ENCODE measurements at regions not wholly inside any gene's neighbourhood (a gene's known extent, or its start where the extent isn't known, plus 50 kb on each side); places are given as distances from the start of the nearest gene placed in this dataset.
"Not testable (repeated sequence)": the region's sequence is repeated elsewhere in the genome, so short reads cannot be mapped to it uniquely, and the experiment has no call there.

DNA sequence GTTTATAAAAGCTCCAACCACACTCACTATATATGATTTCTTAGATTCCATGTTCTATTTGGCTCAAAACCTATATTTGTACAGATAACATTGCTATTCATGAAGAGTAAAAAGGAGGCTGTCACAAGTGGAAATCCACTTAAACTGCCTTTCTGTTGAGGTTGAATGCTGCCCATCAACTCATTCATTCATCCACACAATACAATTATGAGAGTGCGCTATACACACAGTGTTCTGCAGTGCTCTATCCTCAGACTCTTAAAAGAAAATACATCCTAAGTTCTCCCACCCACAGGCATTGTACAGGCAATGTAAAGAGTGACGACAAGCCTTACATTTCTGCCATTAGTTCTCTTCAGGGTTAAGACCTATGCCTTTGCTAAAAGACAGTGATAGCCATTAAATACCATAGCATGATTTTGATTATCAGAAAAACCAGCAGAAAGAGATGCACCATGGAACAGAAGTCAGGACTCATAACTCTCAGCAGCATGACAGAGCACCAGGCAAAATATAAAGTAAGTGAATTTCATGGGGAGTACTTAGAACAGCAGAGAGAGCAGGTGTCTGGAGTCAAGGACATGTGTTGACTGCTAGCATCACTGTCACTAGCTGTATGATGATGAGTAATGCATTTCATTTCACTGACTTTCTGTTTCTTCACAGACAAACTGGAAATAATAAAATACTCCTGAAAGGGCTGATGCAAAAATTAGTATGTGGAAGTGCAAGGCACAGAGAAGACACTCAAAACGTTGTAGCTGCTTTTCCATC is 218.0 kb downstream of the RBM26 start:
- no peak for DNase-seq

- no peak for DNase-seq
These were observed 220.5 kb downstream of the RBM26 start for GRCh38 chr13:79185580-79185979.

DNA sequence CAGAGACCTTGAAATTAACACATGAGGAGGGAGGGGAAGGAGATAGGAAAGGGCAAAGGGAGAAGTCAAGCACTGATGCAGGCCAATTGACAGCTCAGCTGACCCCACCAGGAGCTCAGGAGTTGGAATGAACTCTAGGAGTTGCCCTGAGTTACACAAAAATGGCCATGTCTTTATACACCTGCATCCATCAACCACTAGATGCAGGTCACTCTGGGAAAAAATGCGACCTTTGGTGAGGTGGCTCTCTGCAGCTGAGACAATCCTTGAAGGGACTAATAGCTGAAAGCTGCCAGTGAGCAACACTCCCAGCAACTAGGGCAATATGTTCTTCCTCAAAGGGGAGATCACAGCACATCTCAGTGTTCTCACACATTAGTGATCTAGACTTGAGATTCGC is 222.8 kb downstream of the RBM26 start:
- DNase-seq, result no peak

GRCh38 chr13:79173691-79174090 is 232.4 kb downstream of the RBM26 start:
- not testable (repeated sequence) for DNase-seq

DNA sequence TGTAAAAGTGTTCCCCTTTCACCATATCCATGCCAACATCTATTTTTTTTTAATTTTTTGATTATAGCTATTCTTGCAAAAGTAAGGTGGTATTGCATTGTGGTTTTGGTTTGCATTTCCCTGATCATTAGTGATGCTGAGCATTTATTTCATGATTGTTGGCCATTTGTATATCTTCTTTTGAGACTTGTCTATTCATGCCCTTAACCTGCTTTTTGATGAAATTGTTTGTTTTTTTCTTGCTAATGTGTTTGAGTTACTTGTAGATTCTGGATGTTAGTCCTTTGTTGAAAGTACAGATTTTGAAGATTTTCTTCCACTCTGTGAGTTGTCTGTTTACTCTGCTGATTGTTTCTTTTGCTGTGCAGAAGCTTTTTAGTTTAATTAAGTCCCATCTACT is 233.1 kb downstream of the RBM26 start:
- DNase-seq, result not testable (repeated sequence)

DNA sequence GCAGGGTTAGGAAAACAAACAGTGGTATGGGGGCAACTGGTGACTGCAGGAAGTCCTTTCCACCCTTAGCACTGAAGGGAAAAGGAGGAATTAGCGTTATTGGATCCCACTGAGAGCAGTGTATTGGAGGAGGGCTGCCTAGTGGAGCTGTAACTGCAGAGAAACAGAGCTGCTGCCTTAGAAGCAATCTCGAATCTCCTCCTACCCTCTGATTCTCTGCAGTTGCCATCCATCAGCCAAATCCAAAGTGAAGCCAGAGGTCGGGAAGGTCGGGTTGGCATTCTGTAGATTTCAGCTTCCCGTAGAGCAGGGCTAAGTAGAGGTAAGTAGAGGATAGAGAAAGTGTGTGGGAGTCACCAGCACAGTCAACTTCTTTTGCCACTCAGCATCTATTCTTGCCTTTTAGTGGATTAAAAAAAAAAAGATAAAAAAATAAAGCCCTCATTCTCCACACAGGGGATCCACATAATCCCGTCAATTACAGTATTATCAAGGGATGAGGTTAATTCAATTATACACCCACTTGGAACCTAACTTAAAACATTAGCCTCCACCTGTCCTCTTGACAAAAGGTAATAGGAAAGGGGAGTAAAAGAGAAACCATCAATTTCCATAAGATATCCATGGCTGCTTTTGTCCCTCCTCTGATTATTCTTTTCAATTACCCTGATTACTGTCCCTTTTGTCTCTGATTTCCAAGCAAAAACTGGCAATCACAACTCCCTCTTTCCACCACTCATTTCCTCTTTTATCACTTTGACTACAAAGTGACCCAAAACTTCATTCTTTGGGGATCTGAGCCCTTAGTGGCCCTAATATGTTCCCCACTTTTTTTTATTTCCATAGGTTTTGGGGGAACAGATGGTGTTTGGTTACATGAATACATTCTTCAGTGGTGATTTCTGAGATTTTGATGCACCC is 234.7 kb downstream of the RBM26 start:
- DNase-seq, result no peak

- DNase-seq, result no peak
These were observed 245.2 kb downstream of the RBM26 start for GRCh38 chr13:79160818-79161217.

DNA sequence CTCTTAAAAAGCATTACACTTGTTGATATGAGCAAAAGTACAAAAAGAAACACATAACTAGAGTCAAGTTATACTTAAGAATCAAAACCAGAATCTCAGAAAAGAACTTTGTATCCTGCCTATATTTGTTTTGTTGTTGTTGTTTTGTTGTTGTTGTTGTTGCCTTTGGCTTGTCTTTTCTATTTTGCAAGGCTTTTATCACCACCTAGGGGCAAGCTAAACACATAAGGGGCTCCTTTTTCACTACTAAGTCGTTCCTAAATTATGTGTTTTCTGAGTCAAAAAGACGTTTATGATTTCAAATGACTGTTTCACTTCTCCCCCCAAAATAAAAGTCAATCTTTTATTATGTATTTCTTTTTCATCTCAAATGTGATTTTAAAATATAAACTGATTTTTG is 250.2 kb downstream of the RBM26 start:
- no peak for DNase-seq

- DNase-seq, result no peak
These were observed 256.8 kb downstream of the RBM26 start for GRCh38 chr13:79149210-79149609.

GRCh38 chr13:79141082-79141481 is 265.0 kb downstream of the RBM26 start:
- no peak for DNase-seq

DNA sequence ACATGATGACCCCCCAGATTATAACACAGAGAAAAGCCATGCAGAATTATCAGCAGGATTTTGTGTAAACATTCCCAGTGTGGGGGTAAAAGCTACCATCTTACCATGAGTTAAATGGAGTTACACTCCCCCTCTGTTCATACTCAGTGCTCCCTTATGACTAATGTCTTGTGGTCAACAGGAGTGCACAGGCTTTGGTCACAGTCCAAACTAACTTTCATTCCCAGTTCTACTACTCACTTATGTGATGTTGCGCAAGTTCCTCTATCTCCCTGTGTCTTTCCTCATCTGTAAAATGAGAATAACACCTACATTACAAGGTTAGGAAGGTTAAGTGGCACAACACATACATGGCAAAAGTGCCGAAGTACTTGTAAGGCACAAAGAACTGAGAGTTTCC is 277.9 kb downstream of the RBM26 start:
- no peak for DNase-seq

GRCh38 chr13:79126706-79127105 is 279.3 kb downstream of the RBM26 start:
- no peak for DNase-seq

GRCh38 chr13:79124183-79124582 is 281.9 kb downstream of the RBM26 start:
- DNase-seq, result no peak

DNA sequence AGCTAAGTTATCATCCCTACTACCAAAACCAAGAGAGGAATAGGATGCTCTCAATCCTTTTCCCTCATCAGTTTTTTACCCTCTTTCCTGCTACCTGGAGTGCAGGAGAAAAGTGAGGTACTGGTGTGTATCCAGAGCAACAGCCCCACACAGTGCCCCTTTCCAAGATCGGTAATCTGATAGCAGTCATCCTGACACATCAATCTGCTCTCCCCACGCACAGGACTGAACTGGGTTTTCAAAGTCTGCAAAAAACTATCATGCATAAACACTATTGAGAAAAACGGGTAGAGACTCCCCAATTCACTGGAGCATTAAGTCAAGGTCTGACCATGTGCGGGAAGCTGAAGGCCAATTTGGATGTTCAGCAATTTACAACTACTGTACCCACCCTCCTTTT is 284.8 kb downstream of the RBM26 start:
- no peak for DNase-seq

- no peak for DNase-seq
These were observed 286.4 kb downstream of the RBM26 start for GRCh38 chr13:79119578-79120107.

GRCh38 chr13:79112016-79112415 is 294.0 kb downstream of the RBM26 start:
- no peak for DNase-seq

DNA sequence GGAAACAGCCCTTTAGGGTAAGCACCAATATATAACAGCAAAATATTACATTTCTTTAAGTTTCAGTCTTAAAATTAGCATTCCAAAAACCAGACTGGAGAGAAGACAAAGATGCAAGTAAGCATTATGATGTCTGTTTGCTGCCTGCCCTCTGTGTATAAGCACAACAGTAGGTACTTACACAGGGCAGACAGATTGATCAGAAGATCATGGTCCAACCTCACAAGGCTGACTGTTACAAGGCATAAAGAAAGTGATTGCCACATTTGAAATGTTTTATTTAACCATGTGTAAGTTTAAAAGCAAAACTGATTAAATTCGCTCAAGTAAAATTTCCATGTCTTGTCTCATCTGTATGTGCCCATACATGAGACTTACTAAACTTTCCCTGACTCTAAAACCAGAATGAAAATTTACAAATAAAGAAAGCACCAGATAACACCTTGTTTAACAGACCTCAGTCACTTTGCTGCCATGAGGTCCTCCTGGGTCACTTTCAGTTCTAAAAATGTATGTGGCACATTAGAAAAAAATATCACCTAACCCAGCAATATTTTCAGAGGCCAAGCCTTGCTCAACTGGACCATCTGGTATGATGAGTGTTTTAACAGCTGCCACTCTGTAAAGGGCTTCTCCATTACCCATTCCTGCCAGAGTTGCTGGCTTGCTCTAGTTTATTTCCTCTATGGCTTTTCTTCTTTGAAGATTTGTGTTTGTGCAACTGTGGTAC is 297.0 kb downstream of the RBM26 start:
- no peak for DNase-seq

DNA sequence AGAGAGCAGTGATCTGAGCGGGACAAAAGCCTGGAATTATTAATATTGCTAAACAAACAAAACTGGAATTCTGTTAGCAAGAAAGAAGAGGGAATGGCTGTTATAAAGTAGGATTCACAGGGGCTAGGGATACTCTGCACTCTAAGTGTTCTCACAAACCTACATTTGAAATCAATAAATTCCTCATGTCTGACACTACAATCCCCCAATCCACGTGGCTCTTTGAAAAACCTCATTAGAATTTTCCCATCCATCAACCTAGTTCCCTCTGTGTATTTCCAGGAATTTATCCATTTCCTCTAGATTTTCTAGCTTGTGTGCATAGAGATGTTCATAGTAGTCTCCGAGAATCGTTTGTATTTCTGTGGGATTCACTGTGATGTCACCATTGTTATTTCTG is 307.5 kb downstream of the RBM26 start:
- DNase-seq, result no peak

DNA sequence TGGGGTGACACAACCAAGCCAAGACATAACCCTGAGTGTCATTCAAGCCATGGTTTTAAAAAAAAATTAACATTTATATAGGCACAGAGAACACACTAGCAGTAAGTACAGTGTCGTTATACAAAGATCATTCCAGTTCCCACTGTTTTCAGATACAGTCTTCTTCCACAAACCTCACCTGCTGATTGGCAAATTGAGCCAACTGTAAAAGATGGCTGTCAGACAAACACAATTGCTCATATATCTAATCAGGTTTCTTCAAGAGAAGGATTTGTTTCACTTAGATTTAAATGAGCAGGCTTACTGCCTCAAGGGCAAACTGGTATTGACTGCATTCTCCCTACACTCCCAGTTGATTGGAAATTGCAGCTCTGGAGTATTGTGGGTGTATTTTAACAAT is 308.9 kb downstream of the RBM26 start:
- no peak for DNase-seq

DNA sequence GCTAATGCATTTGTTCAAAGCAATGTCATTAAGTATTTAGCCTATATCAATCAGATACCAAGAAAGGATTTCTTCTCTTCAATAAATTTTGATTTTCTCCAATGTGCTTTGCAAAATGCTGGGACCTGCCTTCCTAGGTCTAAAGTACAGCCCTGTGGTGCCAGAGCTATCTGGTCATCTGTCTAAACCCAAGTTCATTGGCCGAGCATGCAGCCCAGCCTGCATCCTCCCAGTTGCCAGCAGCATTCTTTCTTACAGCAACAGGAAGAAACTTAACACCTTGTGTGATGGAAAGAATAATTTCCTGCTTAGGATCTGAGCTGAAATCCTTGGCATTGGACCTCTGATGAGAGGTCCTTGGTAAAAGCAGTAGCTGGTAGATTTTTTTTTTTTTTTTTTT is 310.0 kb downstream of the RBM26 start:
- DNase-seq, result no peak

DNA sequence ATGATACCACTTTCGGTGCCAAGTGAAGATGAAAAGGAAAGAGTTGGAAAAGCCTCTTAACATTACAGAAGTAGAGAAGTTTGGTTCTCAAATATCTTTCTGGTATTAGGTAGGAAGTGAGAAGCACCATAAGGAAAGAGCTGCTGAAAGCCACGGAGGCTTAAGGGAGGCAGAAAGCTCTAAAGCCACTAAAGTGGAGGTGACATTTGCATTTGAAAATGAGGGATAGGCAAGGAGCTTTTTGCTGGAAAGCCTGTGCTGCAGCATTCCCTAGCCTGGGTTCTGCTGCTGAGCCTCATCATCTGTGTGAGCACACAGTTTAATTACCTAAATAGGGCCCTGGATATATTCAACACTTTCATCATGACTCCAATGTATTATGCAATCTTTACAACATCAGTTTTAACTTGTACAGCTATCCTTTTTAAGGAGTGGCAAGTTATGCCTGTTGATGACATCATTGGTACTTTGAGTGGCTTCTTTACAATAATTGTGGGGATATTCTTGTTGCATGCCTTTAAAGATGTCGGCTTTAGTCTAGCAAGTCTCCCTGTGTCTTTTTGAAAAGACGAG is 315.4 kb downstream of the RBM26 start:
- DNase-seq, result no peak

- no peak for DNase-seq
These were observed 321.1 kb downstream of the RBM26 start for GRCh38 chr13:79084802-79085424.

All from hippocampal formation (tissue), 2 donors.